Activated T-cell treated with anti-CD3 and anti-CD28 coated beads for 4 hours (primary cell): ENCODE measurements at regions not wholly inside any gene's neighbourhood (a gene's known extent, or its start where the extent isn't known, plus 50 kb on each side); places are given as distances from the start of the nearest gene placed in this dataset.

Source experiments
- DNase-seq: peaks from one replicate; pipeline ENCODE4 v3.0.0-alpha.2; 2020

DNA sequence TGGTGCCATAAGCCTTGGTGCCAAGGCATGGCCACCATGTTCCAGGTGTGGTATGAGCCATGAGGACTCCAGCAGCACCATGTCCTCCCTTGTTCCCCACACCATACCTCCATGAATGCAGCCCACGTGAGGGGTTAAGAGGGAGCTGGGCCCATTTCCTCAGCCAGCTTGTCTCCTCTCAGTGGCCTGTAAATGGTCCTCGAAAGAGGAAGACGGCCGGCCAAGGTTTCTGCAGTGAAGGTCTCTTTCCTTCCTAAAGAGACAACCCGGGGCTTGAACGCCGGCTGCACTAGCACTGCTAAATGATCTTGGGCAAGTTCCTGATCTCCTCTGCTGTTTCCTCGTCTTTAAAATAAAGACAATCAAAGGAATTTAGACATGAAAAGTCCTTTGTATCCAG lies 154.0 kb downstream of the BMP7 start:
- DNase-seq, result no peak

DNA sequence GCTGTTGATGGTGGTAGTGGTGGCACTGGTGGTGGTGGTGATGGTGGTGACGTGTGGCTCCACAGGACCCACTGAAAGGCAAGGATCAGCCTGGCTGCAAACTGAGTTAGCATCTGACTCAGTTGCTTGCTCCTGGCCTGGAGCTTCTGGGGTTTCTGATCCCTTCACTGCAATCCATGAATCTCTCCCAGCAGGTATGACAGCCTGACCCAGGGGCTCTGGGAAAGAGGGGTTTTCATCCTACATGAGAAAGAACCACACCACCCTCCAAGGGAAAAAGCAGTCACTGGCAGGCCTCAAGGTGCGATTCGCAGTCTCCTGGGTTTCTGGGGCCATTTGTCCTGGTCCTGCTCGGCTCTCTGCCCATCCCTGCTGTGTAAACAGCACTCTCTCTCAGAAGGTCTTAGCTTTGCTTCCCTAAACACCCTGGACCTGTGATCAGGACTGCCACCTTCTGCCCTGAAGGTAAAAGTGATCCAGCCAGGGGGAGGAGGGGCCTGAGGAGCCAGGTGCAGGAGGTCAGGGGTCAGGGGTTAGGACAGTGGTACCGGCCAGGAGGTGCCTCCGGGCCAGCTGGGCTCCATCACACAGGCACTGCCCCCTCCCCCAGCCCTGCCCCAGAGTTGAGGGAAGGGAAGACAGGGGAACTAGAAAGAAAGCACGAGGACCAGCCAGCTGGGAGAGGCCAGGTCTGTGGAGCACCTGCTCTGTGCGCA lies 152.0 kb downstream of the BMP7 start:
- no peak for DNase-seq

- no peak for DNase-seq
Measured at GRCh38 chr20:57117296-57117695, 149.1 kb downstream of the BMP7 start.

GRCh38 chr20:57118107-57118769 lies 148.2 kb downstream of the BMP7 start:
- no peak for DNase-seq
